Motor neuron (in vitro differentiated cells): ENCODE measurements at regions not wholly inside any gene's neighbourhood (a gene's known extent, or its start where the extent isn't known, plus 50 kb on each side); places are given as distances from the start of the nearest gene placed in this dataset.

Experiments
- ATAC-seq, 8 experiments: fragments of 200-7000 bp; cut with Tn5 transposase; replicated peaks in 6 of 8; 2 replicates each; pipeline ENCODE4 v1.8.0; 2021; ENCODE audit warnings: mild to moderate bottlenecking in 8 of 8, moderate library complexity in 8 of 8
- H3K27ac ChIP-seq, 2 donors: fragments of 250-450 bp; sonication (Bioruptor Pico); 2 replicates each; pipeline ENCODE4 v1.9.0; 2021; ENCODE audit warnings: antibody characterized with exemption in 2 of 2, mild to moderate bottlenecking in 2 of 2, moderate library complexity in 1 of 2
- H3K4me1 ChIP-seq, 2 donors: fragments of 250-450 bp; sonication (Bioruptor Pico); replicated peaks in 1 of 2; 2 replicates each; pipeline ENCODE4 v1.6.1; 2021; ENCODE audit warnings: antibody characterized with exemption in 2 of 2, mild to moderate bottlenecking in 2 of 2, moderate library complexity in 1 of 2
- H3K4me3 ChIP-seq, 5 donors: fragments of 250-450 bp; sonication (Bioruptor Pico); 2 replicates each; pipeline ENCODE4 v1.9.0; 2021; ENCODE audit warnings: antibody characterized with exemption in 5 of 5, mild to moderate bottlenecking in 5 of 5, moderate library complexity in 4 of 5
- WGBS, 10 experiments: fragments of 450-650 bp; shearing (Covaris generic); methylation state at CpG; one replicate each; pipeline ENCODE4 v1.0.0; 2022; 5-methylcytosine and 5-hydroxymethylcytosine counted together
- in situ Hi-C, 9 experiments: fragments of 400-800 bp; cut with MboI; loops; one replicate each; pipeline ENCODE4 v1.15.0; 2021; ENCODE audit warnings: low sequenced_read_pairs in 9 of 9, low pct_unique_long_range_greater_than_20kb in 2 of 9; ENCODE audit not compliant: unreplicated experiment in 9 of 9

DNA sequence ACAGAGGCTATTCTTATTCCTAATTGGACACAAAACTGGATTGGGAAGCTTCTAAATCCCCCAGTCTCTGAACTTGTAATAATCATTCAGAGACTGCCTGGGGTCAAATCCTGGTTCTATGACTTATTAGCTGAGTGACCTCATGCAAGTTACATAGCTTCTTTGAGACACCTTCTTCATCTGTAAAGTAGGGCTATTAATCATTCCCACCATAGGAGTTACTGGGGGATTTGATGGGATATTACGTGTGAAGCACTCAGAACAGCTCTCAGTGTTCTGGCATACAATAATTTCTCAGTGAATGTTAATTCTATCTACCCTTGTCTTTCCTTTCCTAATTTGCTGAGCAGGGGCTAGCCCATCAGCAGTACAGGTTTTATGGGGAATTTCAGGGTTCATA lies 256.7 kb upstream of the TNP1 start:
- H3K27ac ChIP-seq, result no peak overlapping the region
- in situ Hi-C loops, result no loop called here
- H3K4me3 ChIP-seq, result no peak overlapping the region
- 50 to 67% (median 63%) methylated on average over 1 of the region's 1 CpG; no CpG with 5 or more reads in 7 of the 10 experiments for WGBS, 10 experiments
- peaks cover 0 to 27% of the 10 kb centered on the region in 2 donors for H3K4me1 ChIP-seq
- ATAC-seq, result peak in 4 of 8 experiments; percentile 32 to 75 (median 54)

DNA sequence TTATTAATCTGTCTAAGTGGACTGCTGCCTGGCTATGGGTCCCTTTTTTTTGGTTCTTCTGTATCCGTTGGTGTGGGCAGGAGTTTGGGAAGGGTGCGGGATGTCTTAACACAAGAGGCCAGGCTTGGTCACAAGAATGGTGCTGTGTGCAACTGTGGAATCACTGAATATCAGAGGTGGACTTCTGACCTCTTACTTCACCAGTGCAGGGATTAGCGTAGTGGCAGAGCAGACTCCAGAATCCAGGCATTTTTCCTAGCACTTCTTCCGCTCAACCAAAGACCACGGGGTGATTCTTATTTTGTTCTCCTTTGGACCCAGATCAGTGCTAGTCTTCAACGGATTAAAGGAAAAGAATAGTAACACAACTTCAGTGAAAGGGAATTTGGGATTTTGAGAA lies 254.3 kb upstream of the TNP1 start:
- H3K4me1 ChIP-seq, result peaks cover 0 to 24% of the 10 kb centered on the region in 2 donors
- H3K27ac ChIP-seq, result no peak overlapping the region
- no peak overlapping the region for H3K4me3 ChIP-seq
- 70 to 100% (median 89%) methylated on average over 2 to 6 of the region's 6 CpGs; no CpG with 5 or more reads in 3 of the 10 experiments for WGBS, 10 experiments
- in situ Hi-C loops, result no loop called here
- ATAC-seq, result no peak

DNA sequence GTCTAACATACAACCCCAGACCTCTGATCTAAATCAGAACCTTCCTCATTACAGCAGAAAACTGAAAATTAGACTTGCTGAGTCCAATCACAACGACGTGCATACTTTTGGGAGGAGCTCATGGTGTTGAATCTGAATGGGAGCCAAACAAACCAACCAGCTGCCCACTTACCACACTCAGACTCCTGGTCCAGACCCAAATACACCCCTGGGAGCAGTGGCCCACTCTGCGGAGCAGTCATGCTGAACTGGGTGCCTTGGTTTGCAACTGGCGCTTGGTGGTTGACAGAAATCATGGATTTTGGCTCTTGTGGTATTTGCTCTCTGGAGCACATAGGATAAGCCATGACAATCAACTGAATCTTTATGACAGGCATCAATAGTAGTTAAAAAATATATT lies 253.6 kb upstream of the TNP1 start:
- ATAC-seq, result no peak
- Histone ChIP-seq H3K27ac (no peak overlapping the region), H3K4me1 (peaks cover 0 to 18% of the 10 kb centered on the region in 2 donors), H3K4me3 (no peak overlapping the region)
- 60 to 100% (median 100%) methylated on average over 1 to 3 of the region's 4 CpGs; no CpG with 5 or more reads in 7 of the 10 experiments for WGBS, 10 experiments
- in situ Hi-C loops, result no loop called here

DNA sequence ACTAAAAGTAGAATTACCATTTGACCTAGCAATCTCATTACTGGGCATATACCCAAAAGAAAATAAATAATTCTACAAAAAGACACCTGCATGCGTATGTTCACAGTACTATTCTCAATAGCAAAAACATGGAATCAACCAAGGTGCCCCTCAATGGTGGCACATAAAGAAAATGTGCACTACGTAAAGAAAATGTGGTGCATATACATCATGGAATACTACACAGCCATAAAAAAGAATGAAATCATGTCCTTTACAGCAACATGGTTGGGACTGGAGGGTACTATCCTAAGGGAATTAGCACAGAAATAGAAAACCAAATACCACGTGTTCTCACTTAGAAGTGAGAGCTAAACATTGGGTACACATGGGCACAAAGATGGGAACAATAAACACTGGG lies 250.7 kb upstream of the TNP1 start:
- Histone ChIP-seq H3K4me3 (no peak overlapping the region), H3K4me1 (no peaks in the 10 kb centered on the region), H3K27ac (no peak overlapping the region)
- ATAC-seq, result no peak
- 56 to 100% (median 88%) methylated on average over 2 to 3 of the region's 3 CpGs for WGBS, 10 experiments
- in situ Hi-C loops, result no loop called here

DNA sequence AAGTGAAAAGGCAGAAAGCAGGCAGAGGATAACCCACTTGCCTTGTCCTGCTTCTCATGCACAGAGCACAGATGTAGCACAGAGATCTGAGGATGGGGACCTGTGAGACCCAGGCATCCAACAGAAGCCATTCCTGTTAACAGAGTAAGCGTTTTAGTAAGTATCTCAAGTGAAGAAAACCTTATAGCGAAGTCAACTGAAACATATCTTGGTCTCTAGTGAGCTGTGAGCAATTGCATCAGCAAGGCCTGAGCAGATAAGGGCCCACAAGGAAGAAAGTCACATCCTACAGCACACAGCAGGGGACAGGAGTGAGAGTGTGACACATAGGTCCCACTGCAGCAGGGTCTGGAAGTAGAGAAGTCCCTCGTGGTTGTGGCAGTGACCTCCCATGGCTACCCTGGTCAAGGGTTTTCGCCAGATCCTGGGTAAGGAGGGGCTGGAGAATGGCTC lies 248.7 kb upstream of the TNP1 start:
- WGBS, 10 experiments, result 60 to 100% (median 83%) methylated on average over 1 to 4 of the region's 4 CpGs; no CpG with 5 or more reads in 3 of the 10 experiments
- in situ Hi-C loops, result no loop called here
- ATAC-seq, result peak in 4 of 8 experiments; percentile 22 to 50 (median 32)
- H3K27ac ChIP-seq, result no peak overlapping the region
- no peaks in the 10 kb centered on the region for H3K4me1 ChIP-seq
- no peak overlapping the region for H3K4me3 ChIP-seq

DNA sequence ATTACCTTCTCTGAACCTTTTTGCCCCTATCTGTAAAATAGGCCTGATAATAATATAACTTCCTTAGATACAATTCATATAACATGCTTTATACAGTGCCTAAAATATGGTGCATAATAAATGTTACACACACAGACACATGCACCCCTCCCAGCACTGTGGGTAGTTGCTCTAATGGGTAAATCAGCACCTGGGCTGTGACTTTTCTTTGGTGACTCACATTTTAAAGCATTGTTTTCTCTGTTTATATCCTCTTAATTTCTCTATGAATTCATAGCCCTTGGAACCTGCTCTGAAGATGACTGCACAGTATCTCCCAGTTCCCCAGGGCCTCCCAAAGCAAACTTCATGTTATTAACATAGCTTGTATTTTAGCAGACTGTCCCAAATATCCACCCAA lies 248.2 kb upstream of the TNP1 start:
- H3K4me3 ChIP-seq, result no peak overlapping the region
- H3K27ac ChIP-seq, result no peak overlapping the region
- in situ Hi-C loops, result no loop called here
- ATAC-seq, result no peak
- no peaks in the 10 kb centered on the region for H3K4me1 ChIP-seq

DNA sequence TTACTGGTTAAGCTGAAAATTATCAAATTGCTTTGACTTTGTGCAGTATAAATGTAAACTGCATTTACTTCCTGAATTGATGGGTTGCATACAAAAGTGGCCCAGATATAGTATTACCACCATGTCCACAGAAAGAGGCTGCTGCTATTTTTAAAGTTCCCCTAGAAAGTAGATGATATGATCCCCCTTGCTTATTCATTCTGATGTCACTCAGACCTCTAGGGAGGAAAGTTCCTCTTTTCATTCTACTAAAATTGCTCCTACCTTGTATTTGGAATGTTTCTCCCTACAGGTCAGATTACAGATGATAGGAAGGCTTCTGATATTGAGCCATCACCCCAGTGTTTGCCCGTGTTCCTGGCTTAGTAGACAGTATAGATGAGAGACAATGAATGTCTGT lies 247.6 kb upstream of the TNP1 start:
- in situ Hi-C loops, result no loop called here
- WGBS, 10 experiments, result 43 to 100% (median 83%) methylated on average over 1 of the region's 1 CpG; no CpG with 5 or more reads in 5 of the 10 experiments
- Histone ChIP-seq H3K4me3 (no peak overlapping the region), H3K27ac (no peak overlapping the region), H3K4me1 (no peaks in the 10 kb centered on the region)
- no peak for ATAC-seq

DNA sequence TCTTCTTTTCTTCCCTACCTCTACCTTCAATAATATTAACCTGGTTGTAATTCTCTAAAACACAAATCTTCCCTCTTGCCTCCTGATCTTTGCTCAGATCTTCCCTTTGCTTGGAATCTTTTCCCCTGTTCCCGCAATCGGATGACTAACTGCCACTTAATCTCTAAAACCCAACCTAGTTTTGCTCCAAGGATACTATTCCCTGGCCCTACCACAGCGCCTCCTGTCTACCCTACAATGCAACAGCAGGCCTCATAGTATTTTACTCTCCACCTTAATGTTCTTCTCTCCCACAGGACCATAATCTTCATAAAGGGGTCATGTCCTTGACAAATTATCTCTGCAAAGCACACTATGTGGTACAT lies 246.8 kb upstream of the TNP1 start:
- Histone ChIP-seq H3K4me3 (no peak overlapping the region), H3K4me1 (no peaks in the 10 kb centered on the region), H3K27ac (no peak overlapping the region)
- in situ Hi-C loops, result no loop called here
- ATAC-seq, result no peak
- WGBS, 10 experiments, result 25 to 94% (median 79%) methylated on average over 1 to 3 of the region's 3 CpGs

DNA sequence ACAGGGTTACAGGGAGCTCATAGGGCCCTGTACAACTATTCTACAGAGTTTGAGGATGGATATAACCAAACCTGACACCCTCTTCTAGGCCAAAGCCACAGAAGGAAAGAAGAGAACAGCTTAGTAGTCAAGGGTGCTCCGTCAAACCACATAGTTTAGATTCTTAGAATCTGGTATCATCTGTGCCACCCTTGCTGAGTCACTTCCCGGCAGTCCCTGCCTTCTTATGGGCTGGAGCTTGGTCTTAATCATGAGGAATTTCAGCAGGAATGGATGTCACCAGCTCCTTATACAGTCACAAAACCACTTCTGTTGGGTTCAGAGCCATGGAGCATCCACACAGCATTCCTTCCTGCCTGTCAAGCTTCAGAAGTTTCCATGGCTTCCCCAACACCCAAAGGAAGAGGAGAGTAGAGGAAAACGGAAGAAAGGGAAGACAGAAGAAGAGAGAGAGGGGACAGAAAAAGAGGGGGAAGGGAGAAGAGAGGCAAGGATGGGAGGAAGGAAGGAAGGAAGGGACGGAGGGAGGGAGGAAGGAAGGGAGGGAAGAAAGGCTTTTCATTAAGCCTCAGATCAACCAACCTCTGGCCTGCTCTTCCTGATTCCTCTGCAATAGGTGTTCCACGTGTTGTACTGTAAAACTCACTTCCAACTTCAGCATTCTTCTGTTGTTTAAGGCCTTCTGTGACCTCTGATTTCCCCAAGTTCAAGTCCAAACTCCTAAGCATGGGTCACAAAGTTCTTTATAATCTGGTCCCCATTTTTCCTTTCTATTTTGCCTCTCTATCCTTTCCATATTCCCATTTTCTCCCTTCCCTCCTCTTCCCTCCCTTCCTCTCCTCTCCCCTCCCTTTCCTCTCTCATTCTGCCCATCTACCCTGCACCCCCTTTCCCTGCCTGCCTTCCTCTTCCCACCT lies 246.1 kb upstream of the TNP1 start:
- 22 to 97% (median 75%) methylated on average over 1 to 4 of the region's 5 CpGs; no CpG with 5 or more reads in 1 of the 10 experiments for whole genome bisulfite sequencing, 10 experiments
- ATAC-seq, result peak in 3 of 8 experiments; percentile 43 to 97 (median 96)
- Histone ChIP-seq H3K4me3 (no peak overlapping the region), H3K4me1 (no peaks in the 10 kb centered on the region), H3K27ac (no peak overlapping the region)
- in situ Hi-C loops, result no loop called here

DNA sequence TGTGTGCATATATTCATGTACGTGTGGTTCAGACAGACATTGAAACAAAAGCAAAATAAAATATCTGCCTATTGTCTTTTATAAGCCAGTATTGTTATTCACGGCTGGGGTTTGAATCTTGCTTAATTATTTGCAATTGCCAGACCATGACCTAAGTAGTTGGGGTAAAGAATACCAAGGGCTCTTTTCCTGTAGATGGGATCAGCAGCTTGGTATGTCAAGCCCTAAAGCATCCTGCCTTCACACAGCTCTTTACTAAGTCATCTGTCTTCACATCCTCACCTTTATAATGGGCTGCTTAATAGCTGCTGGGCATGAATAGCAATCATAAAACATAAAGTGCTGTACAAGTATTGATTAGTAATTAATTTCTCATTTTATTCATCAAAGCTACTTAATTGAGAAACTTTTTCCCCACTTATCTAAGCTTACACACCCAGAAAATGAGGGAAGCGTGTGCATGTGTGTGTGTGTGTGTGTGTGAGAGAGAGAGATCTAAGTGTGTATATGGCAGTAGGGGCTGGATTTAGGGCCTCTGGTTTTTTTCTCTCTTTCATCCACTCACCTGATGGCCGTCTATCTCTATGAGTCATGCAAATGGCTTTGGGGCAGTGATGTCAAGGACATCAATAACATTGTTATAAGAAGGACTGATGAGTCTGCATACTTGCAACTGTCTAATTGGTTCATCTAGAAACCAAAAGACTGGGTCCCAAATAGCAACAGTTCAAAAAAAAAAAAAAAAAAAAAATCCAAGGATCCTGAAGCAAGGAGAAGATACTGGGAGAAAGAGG lies 244.1 kb upstream of the TNP1 start:
- no peak overlapping the region for H3K27ac ChIP-seq
- H3K4me3 ChIP-seq, result no peak overlapping the region
- no peaks in the 10 kb centered on the region for H3K4me1 ChIP-seq
- in situ Hi-C loops, result no loop called here
- peak in 3 of 8 experiments; percentile 17 to 76 (median 53) for ATAC-seq
- 21 to 100% (median 73%) methylated on average over 1 to 4 of the region's 4 CpGs for WGBS, 10 experiments

DNA sequence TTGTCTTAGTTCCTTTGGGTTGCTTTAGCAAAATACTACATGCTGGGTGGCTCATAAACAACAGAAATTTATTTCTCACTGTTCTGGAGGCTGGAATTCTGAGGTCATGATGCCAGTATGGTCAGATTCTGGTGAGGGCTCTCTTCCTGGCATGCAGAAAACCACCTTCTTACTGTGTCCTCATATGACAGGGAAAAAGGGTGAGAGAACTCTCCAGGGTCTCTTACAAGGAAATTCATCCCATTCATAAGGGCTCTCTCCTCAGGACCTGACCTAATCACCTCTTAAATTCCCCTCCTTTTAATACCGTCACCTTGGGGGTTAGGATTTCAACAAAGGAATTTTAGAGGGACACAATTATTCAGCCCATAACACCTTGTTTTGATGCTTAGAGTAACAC lies 243.1 kb upstream of the TNP1 start:
- WGBS, 10 experiments, result 67 to 100% (median 93%) methylated on average over 1 of the region's 1 CpG; no CpG with 5 or more reads in 4 of the 10 experiments
- Histone ChIP-seq H3K27ac (no peak overlapping the region), H3K4me1 (no peaks in the 10 kb centered on the region), H3K4me3 (no peak overlapping the region)
- ATAC-seq, result no peak
- in situ Hi-C loops, result no loop called here

DNA sequence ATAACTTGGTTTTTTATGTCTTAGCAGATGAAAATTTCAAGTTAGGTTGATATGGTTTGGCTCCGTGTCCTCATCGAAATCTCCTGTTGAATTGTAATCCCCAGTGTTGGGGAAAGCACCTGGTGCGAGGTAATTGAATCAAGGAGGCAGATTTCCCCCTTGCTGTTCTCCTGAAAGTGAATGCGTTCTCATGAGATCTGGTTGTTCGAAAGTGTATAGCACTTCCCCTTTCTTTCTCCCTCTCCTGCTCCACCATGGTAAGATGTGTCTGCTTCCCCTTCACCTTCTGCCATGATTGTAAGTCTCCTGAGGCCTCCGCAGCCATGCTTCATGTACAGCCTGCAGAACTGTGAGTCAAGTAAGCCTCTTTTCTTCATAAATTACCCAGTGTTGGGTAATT lies 242.1 kb upstream of the TNP1 start:
- Histone ChIP-seq H3K4me1 (no peaks in the 10 kb centered on the region), H3K4me3 (no peak overlapping the region), H3K27ac (no peak overlapping the region)
- in situ Hi-C loops, result no loop called here
- 78 to 100% (median 95%) methylated on average over 1 to 5 of the region's 6 CpGs; no CpG with 5 or more reads in 2 of the 10 experiments for WGBS, 10 experiments
- ATAC-seq, result no peak

DNA sequence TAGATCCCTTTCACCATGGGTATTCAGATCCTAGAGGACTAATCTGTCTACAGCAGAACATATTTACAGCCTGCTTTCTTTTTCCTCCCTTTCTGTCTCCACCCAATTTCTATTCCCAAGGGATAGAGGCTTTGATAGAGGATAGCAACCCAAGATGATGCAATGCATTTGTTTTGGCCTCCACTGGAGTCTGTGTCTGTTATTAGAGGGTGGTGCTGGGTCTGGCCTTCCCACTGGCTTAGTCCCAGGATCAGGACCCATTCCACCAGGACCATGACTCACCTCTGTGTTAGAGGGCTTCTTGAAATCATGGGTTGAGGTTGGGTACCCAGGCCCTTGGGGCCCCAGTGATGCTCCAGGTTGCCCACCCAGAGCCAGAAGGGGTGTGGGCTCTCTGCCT lies 239.7 kb upstream of the TNP1 start:
- no peaks in the 10 kb centered on the region for H3K4me1 ChIP-seq
- in situ Hi-C loops, result no loop called here
- H3K27ac ChIP-seq, result no peak overlapping the region
- H3K4me3 ChIP-seq, result no peak overlapping the region
- ATAC-seq, result peak in 2 of 8 experiments; percentile 29 to 65
